PC-3 (cell line): ENCODE measurements at regions not wholly inside any gene's neighbourhood (a gene's known extent, or its start where the extent isn't known, plus 50 kb on each side); places are given as distances from the start of the nearest gene placed in this dataset.

Experiments
- ATAC-seq: fragments of 200-7000 bp; cut with Tn5 transposase; 2 replicates; pipeline ENCODE4 v1.9.1; 2020; ENCODE audit warnings: mild to moderate bottlenecking, moderate library complexity
- BruUV-seq: library from RNA; stranded (reverse); fragments of 400-500 nt; replicated peaks from 2 replicates; lab custom pipeline; 2021; lab: Mats Ljungman, UMichigan
- CTCF ChIA-PET: fragments of 300-600 bp; sonication (Branson Sonifier 250); formaldehyde crosslinking; loops from one replicate; lab custom pipeline; 2022; ENCODE audit warnings: antibody characterized with exemption; lab: Charles Lee
- POLR2A ChIA-PET: fragments of 300-600 bp; sonication (Branson Sonifier 250); formaldehyde crosslinking; loops from one replicate; lab custom pipeline; 2022; ENCODE audit warnings: antibody characterized with exemption; ENCODE audit not compliant: unreplicated experiment; lab: Charles Lee
- DNase-seq: peaks from one replicate; pipeline ENCODE4 v3.0.0-alpha.2; 2015
- H2AFZ ChIP-seq: fragments of 300-600 bp; sonication (generic); 2 replicates; pipeline ENCODE4 v1.6.0; 2016; ENCODE audit warnings: antibody characterized with exemption, low read length
- H3F3A ChIP-seq: fragments of 300-600 bp; sonication (generic); one replicate; pipeline ENCODE4 v1.6.0; 2017; ENCODE audit warnings: antibody characterized with exemption, low read length, control low read depth, mild to moderate bottlenecking; ENCODE audit not compliant: unreplicated experiment
- H3K27ac ChIP-seq: fragments of 300-600 bp; sonication (generic); 2 replicates; pipeline ENCODE4 v1.5.1; 2016; ENCODE audit warnings: mild to moderate bottlenecking, low read length
- H3K27me3 ChIP-seq: fragments of 300-600 bp; sonication (generic); 2 replicates; pipeline ENCODE4 v1.6.1; 2016; ENCODE audit warnings: low read length, mixed read lengths
- H3K36me3 ChIP-seq: fragments of 300-600 bp; sonication (generic); 2 replicates; pipeline ENCODE4 v1.6.1; 2016; ENCODE audit warnings: low read depth, mixed run types, low read length, mixed read lengths
- H3K4me1 ChIP-seq: fragments of 300-600 bp; sonication (generic); 2 replicates; pipeline ENCODE4 v1.5.1; 2016; ENCODE audit warnings: low read length; ENCODE audit not compliant: insufficient read depth
- H3K4me2 ChIP-seq: fragments of 300-600 bp; sonication (generic); 2 replicates; pipeline ENCODE4 v1.6.0; 2016; ENCODE audit warnings: low read length
- H3K4me3 ChIP-seq: fragments of 300-600 bp; sonication (generic); 2 replicates; pipeline ENCODE4 v1.5.1; 2016; ENCODE audit warnings: mild to moderate bottlenecking, low read length, mixed read lengths
- H3K79me2 ChIP-seq: fragments of 300-600 bp; sonication (generic); 2 replicates; pipeline ENCODE4 v1.6.1; 2017; ENCODE audit warnings: low read length, mixed read lengths
- H3K9ac ChIP-seq: fragments of 300-600 bp; sonication (generic); 2 replicates; pipeline ENCODE4 v1.6.0; 2016; ENCODE audit warnings: mild to moderate bottlenecking, low read length
- H3K9me2 ChIP-seq: fragments of 300-600 bp; sonication (generic); replicated peaks from 2 replicates; pipeline ENCODE4 v1.6.1; 2016; ENCODE audit warnings: mixed run types, low read length, mixed read lengths
- H3K9me3 ChIP-seq: fragments of 300-600 bp; sonication (generic); 2 replicates; pipeline ENCODE4 v1.6.1; 2016; ENCODE audit warnings: low read length, mixed read lengths
- H4K20me1 ChIP-seq: fragments of 300-600 bp; sonication (generic); 2 replicates; pipeline ENCODE4 v1.6.1; 2016; ENCODE audit warnings: low read length, mixed read lengths
- EZH2 ChIP-seq: fragments of 300-600 bp; sonication (generic); IDR thresholded peaks from one replicate; pipeline ENCODE4 v1.6.1; 2017; ENCODE audit warnings: antibody characterized with exemption, mild to moderate bottlenecking, low read length; ENCODE audit not compliant: unreplicated experiment
- EZH2phosphoT487 ChIP-seq: fragments of 300-600 bp; sonication (generic); IDR thresholded peaks from 2 replicates; pipeline ENCODE4 v1.6.1; 2018; ENCODE audit warnings: mild to moderate bottlenecking, antibody characterized with exemption, low read length, borderline replicate concordance
- intact Hi-C: fragments of 100-400 bp; cut with micrococcal nuclease; formaldehyde crosslinking; loops from 2 replicates; pipeline ENCODE4 v1.9.0; 2023
- TF ChIP-seq, protein P1 (sequence below): fragments of 300-600 bp; sonication (generic); conservative IDR thresholded peaks from 2 replicates; pipeline ENCODE4 v1.5.1; 2017; ENCODE audit warnings: antibody characterized with exemption, low read depth, mild to moderate bottlenecking, low read length

- Histone ChIP-seq H3F3A (no peaks in the 10 kb centered on the region), H3K79me2 (no peaks in the 10 kb centered on the region), H3K27ac (no peak overlapping the region), H3K4me1 (no peaks in the 10 kb centered on the region), H3K4me2 (no peak overlapping the region), H2AFZ (no peak overlapping the region), H4K20me1 (no peaks in the 10 kb centered on the region), H3K9me3 (no peaks in the 10 kb centered on the region), H3K27me3 (no peaks in the 10 kb centered on the region), H3K9ac (no peak overlapping the region), H3K9me2 (no peaks in the 10 kb centered on the region), H3K36me3 (no peaks in the 10 kb centered on the region), H3K4me3 (no peak overlapping the region)
- no peak for TF ChIP-seq EZH2
- TF ChIP-seq, protein P1, sequence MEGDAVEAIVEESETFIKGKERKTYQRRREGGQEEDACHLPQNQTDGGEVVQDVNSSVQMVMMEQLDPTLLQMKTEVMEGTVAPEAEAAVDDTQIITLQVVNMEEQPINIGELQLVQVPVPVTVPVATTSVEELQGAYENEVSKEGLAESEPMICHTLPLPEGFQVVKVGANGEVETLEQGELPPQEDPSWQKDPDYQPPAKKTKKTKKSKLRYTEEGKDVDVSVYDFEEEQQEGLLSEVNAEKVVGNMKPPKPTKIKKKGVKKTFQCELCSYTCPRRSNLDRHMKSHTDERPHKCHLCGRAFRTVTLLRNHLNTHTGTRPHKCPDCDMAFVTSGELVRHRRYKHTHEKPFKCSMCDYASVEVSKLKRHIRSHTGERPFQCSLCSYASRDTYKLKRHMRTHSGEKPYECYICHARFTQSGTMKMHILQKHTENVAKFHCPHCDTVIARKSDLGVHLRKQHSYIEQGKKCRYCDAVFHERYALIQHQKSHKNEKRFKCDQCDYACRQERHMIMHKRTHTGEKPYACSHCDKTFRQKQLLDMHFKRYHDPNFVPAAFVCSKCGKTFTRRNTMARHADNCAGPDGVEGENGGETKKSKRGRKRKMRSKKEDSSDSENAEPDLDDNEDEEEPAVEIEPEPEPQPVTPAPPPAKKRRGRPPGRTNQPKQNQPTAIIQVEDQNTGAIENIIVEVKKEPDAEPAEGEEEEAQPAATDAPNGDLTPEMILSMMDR: no peak
- TF ChIP-seq EZH2phosphoT487: no peak
- intact Hi-C loops: no loop called here
- ChIA-PET CTCF (no interaction called here), POLR2A (no interaction called here)
- DNase-seq (no peak), ATAC-seq (no peak)
- no TSS peak for BruUV-seq
Measured at GRCh38 chr1:195141294-195141693, 1466.9 kb downstream of the KCNT2 start.

DNA sequence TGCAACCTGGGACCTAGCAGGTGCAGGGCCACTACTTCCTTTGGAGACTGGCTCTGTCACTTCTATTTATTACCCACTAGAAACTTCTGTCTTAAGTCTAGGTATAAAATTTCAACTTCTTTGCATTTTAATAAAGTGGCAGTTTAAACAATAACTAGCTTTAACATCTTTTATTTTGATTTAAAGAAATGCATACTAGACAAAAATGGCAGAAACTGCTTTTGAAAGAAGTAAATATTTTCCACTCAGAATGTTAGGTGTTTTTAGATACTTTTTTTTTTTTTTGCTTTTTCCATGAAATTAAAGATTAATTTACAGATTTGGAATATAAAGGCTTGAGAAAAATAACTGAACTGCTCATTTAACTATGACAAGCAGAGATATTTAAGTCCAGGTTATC is 1477.6 kb downstream of the KCNT2 start:
- DNase-seq: no peak
- Histone ChIP-seq H3K4me1 (no peaks in the 10 kb centered on the region), H3K27ac (no peak overlapping the region), H3K9me3 (no peaks in the 10 kb centered on the region), H4K20me1 (no peaks in the 10 kb centered on the region), H3K9ac (no peak overlapping the region), H3K27me3 (no peaks in the 10 kb centered on the region), H3K9me2 (no peaks in the 10 kb centered on the region), H3F3A (no peaks in the 10 kb centered on the region), H3K36me3 (no peaks in the 10 kb centered on the region), H3K4me2 (no peak overlapping the region), H3K4me3 (no peak overlapping the region), H2AFZ (no peak overlapping the region), H3K79me2 (no peaks in the 10 kb centered on the region)
- TF ChIP-seq, protein P1: no peak
- no peak for TF ChIP-seq EZH2phosphoT487
- TF ChIP-seq EZH2: no peak
- no TSS peak for BruUV-seq
- CTCF ChIA-PET: interaction anchor here (0.6 kb wide), 1 partner anchor 766 kb away, joined by 5 read pairs; no protein-coding TSS in a partner anchor
- intact Hi-C loops: no loop called here
- POLR2A ChIA-PET: no interaction called here
- ATAC-seq: no peak

GRCh38 chr1:195122497-195122896 is 1485.7 kb downstream of the KCNT2 start:
- intact Hi-C loops: no loop called here
- CTCF ChIA-PET: no interaction called here
- H3K27ac ChIP-seq: no peak overlapping the region
- DNase-seq (no peak), ATAC-seq (no peak)
- H3K27me3 ChIP-seq: no peaks in the 10 kb centered on the region
- POLR2A ChIA-PET: no interaction called here
- H3K9me3 ChIP-seq: no peaks in the 10 kb centered on the region
- no peak overlapping the region for H3K4me3 ChIP-seq
- H3K4me2 ChIP-seq: no peak overlapping the region
- H3K79me2 ChIP-seq: no peaks in the 10 kb centered on the region
- H4K20me1 ChIP-seq: no peaks in the 10 kb centered on the region
- no peaks in the 10 kb centered on the region for H3K4me1 ChIP-seq
- TF ChIP-seq, protein P1: no peak
- TF ChIP-seq EZH2: no peak
- no peak overlapping the region for H2AFZ ChIP-seq
- no peaks in the 10 kb centered on the region for H3K36me3 ChIP-seq
- no TSS peak for BruUV-seq
- no peak overlapping the region for H3K9ac ChIP-seq
- no peaks in the 10 kb centered on the region for H3F3A ChIP-seq
- H3K9me2 ChIP-seq: no peaks in the 10 kb centered on the region
